Smooth muscle cell (in vitro differentiated cells): ENCODE measurements at regions not wholly inside any gene's neighbourhood (a gene's known extent, or its start where the extent isn't known, plus 50 kb on each side); places are given as distances from the start of the nearest gene placed in this dataset.

Experiments
- DNase-seq: peaks from one replicate; lab custom pipeline; 2025; ENCODE audit not compliant: unreplicated experiment; lab: John Stamatoyannopoulos, UW
- H2AFZ ChIP-seq: fragments of 200-600 bp; sonication (generic); 2 replicates; pipeline ENCODE4 v1.6.0; 2016; ENCODE audit warnings: antibody characterized with exemption, low read depth, mild to moderate bottlenecking
- H3F3A ChIP-seq: fragments of 200-600 bp; sonication (generic); 2 replicates; pipeline ENCODE4 v1.6.0; 2017; ENCODE audit warnings: antibody characterized with exemption, low read depth
- H3K27ac ChIP-seq: fragments of 200-600 bp; sonication (generic); 2 replicates; pipeline ENCODE4 v1.5.1; 2016; ENCODE audit warnings: low read depth, mild to moderate bottlenecking
- H3K27me3 ChIP-seq: fragments of 200-600 bp; sonication (generic); 2 replicates; pipeline ENCODE4 v1.6.1; 2016; ENCODE audit warnings: low read depth, mild to moderate bottlenecking
- H3K36me3 ChIP-seq: fragments of 200-600 bp; sonication (generic); 2 replicates; pipeline ENCODE4 v1.5.1; 2016; ENCODE audit warnings: low read depth
- H3K4me1 ChIP-seq: fragments of 200-600 bp; sonication (generic); 2 replicates; pipeline ENCODE4 v1.5.1; 2016; ENCODE audit warnings: low read depth
- H3K4me2 ChIP-seq: fragments of 200-600 bp; sonication (generic); 2 replicates; pipeline ENCODE4 v1.6.0; 2016; ENCODE audit warnings: mild to moderate bottlenecking
- H3K4me3 ChIP-seq: fragments of 200-600 bp; sonication (generic); 2 replicates; pipeline ENCODE4 v1.5.1; 2016; ENCODE audit warnings: mild to moderate bottlenecking
- H3K79me2 ChIP-seq: fragments of 200-600 bp; sonication (generic); 2 replicates; pipeline ENCODE4 v1.6.0; 2016; ENCODE audit warnings: low read depth, mild to moderate bottlenecking
- H3K9ac ChIP-seq: fragments of 200-600 bp; sonication (generic); 2 replicates; pipeline ENCODE4 v1.6.0; 2016; ENCODE audit warnings: low read depth
- H3K9me3 ChIP-seq: fragments of 200-600 bp; sonication (generic); replicated peaks from 2 replicates; pipeline ENCODE4 v1.5.1; 2016; ENCODE audit warnings: low read depth
- H4K20me1 ChIP-seq: fragments of 200-600 bp; sonication (generic); 2 replicates; pipeline ENCODE4 v1.6.0; 2016; ENCODE audit warnings: low read depth
- WGBS: methylation state at CpG from one replicate; pipeline ENCODE4 v1.1.7; 2016; ENCODE audit warnings: low lambda C conversion rate; 5-methylcytosine and 5-hydroxymethylcytosine counted together
- TF ChIP-seq, protein P1 (sequence below): fragments of 200-600 bp; sonication (generic); IDR thresholded peaks from 2 replicates; pipeline ENCODE4 v1.5.1; 2017; ENCODE audit warnings: borderline replicate concordance, mild to moderate bottlenecking, antibody characterized with exemption; ENCODE audit not compliant: insufficient read depth, poor library complexity, severe bottlenecking

DNA sequence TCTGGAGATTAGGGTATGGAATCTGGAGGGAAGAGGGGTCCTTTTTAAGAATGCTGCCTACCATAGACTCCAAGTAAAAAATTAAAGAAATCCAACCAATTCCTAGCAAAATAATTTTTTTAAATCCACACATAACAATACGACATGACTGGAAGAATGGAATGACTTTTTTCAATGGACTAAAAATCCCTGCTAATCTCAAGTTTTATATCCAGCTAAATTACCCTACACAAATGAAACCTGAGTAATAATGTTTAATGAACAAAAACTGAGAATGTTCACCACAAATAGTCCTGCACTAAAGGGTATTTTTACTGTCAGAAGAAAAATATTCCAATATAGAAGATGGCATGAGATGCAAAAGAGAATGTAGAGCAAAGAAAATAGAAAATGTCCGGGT lies 220.3 kb upstream of the AGTR1 start:
- Histone ChIP-seq H3F3A (no peaks in the 10 kb centered on the region), H3K4me3 (no peak overlapping the region), H3K9me3 (no peaks in the 10 kb centered on the region), H3K79me2 (no peaks in the 10 kb centered on the region), H2AFZ (no peak overlapping the region), H3K9ac (no peak overlapping the region), H3K4me1 (no peaks in the 10 kb centered on the region), H3K36me3 (no peaks in the 10 kb centered on the region), H3K27me3 (no peaks in the 10 kb centered on the region), H3K27ac (no peak overlapping the region), H3K4me2 (no peak overlapping the region), H4K20me1 (no peaks in the 10 kb centered on the region)
- 90% methylated on average over 2 of the region's 2 CpGs for WGBS
- TF ChIP-seq, protein P1, sequence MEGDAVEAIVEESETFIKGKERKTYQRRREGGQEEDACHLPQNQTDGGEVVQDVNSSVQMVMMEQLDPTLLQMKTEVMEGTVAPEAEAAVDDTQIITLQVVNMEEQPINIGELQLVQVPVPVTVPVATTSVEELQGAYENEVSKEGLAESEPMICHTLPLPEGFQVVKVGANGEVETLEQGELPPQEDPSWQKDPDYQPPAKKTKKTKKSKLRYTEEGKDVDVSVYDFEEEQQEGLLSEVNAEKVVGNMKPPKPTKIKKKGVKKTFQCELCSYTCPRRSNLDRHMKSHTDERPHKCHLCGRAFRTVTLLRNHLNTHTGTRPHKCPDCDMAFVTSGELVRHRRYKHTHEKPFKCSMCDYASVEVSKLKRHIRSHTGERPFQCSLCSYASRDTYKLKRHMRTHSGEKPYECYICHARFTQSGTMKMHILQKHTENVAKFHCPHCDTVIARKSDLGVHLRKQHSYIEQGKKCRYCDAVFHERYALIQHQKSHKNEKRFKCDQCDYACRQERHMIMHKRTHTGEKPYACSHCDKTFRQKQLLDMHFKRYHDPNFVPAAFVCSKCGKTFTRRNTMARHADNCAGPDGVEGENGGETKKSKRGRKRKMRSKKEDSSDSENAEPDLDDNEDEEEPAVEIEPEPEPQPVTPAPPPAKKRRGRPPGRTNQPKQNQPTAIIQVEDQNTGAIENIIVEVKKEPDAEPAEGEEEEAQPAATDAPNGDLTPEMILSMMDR: no peak
- no peak for DNase-seq

DNA sequence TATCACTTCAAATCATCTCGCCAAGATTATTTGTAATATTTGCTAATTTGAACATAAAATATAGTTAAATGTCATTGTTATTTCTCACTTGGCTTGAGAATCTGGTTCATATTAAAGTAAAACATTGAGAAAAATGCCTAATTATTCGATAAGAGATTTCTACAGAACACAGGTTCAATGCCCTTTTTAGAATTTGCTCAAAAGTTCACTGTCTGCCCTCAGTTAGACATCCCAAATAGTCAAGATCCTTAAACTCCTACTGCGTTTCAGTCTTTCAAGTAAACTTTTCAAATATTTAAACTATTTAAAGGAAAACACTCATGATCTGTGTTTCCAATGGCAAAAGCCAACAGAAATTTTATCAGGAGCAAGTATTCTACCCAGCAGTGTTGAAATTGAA lies 204.1 kb upstream of the AGTR1 start:
- Histone ChIP-seq H3K27me3 (no peaks in the 10 kb centered on the region), H3F3A (no peaks in the 10 kb centered on the region), H3K4me3 (no peak overlapping the region), H3K36me3 (no peaks in the 10 kb centered on the region), H3K79me2 (no peaks in the 10 kb centered on the region), H3K9ac (no peak overlapping the region), H3K4me1 (no peaks in the 10 kb centered on the region), H3K9me3 (no peaks in the 10 kb centered on the region), H3K4me2 (no peak overlapping the region), H3K27ac (no peak overlapping the region), H2AFZ (no peak overlapping the region), H4K20me1 (no peaks in the 10 kb centered on the region)
- DNase-seq: no peak
- 85% methylated on average over 3 of the region's 3 CpGs for WGBS
- TF ChIP-seq, protein P1: no peak

DNA sequence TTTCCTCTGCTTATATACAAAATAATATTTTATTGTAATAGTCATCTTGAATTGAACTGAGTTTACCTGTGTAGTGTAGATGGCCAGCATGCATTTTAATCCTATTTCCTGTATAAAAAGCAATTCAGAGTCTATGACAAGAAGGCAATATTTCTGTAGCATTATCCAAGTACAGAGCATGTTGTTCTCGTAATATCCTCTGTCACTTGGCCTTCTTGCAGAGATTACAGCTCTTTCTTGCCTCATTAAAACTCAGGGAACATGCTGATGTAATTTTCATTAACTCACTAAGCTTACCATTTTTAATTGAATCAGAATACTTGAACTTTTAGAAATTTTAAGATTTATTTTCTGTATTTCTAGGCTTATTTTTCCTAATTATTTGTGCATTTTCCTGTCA lies 203.3 kb upstream of the AGTR1 start:
- no peaks in the 10 kb centered on the region for H3K27me3 ChIP-seq
- no peak overlapping the region for H3K4me3 ChIP-seq
- no peaks in the 10 kb centered on the region for H4K20me1 ChIP-seq
- H3K4me2 ChIP-seq: no peak overlapping the region
- no peaks in the 10 kb centered on the region for H3K79me2 ChIP-seq
- H2AFZ ChIP-seq: no peak overlapping the region
- no peak overlapping the region for H3K9ac ChIP-seq
- H3K36me3 ChIP-seq: no peaks in the 10 kb centered on the region
- no peaks in the 10 kb centered on the region for H3F3A ChIP-seq
- no peaks in the 10 kb centered on the region for H3K9me3 ChIP-seq
- no peak for DNase-seq
- TF ChIP-seq, protein P1: no peak
- WGBS: 100% methylated on average over 1 of the region's 1 CpG
- H3K27ac ChIP-seq: no peak overlapping the region
- H3K4me1 ChIP-seq: no peaks in the 10 kb centered on the region

DNA sequence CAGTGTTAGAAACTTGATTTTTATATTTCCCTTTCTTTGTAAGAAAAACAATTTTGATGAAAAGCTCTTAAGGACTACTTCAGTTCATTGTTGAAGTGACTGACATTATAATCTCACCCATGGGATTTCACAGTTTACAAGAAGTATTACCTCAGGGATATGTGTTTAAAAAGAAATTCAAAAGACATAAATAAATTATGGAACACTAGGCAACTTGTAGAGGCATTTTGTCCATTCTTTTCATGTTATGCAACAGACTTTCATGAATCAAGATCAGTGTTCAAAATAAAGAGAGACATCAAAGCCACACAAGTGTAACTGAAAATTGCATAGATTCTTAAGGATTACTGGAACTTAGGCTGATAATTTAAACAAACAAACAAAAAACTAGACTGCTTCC lies 196.8 kb upstream of the AGTR1 start:
- Histone ChIP-seq H3K27me3 (no peaks in the 10 kb centered on the region), H2AFZ (peak overlapping the region; percentile 1), H3K9ac (no peak overlapping the region), H3K9me3 (no peaks in the 10 kb centered on the region), H3F3A (no peaks in the 10 kb centered on the region), H3K79me2 (no peaks in the 10 kb centered on the region), H3K27ac (no peak overlapping the region), H4K20me1 (no peaks in the 10 kb centered on the region), H3K4me3 (no peak overlapping the region), H3K4me1 (no peaks in the 10 kb centered on the region), H3K4me2 (no peak overlapping the region), H3K36me3 (no peaks in the 10 kb centered on the region)
- TF ChIP-seq, protein P1: no peak
- no peak for DNase-seq
